GM23338 (cell line): ENCODE measurements at regions not wholly inside any gene's neighbourhood (a gene's known extent, or its start where the extent isn't known, plus 50 kb on each side); places are given as distances from the start of the nearest gene placed in this dataset.

ENCODE experiments used
- CTCF ChIP-seq, 2 experiments: fragments of 200-600 bp in 1 of 2; sonication (generic) in 1 of 2; conservative IDR thresholded peaks; 2 replicates each; pipeline versions ENCODE4 v1.5.1 to v1.6.1; 2016 to 2017; ENCODE audit warnings: antibody characterized with exemption in 2 of 2, low read depth in 2 of 2, mild to moderate bottlenecking in 2 of 2, moderate library complexity in 1 of 2
- EZH2 ChIP-seq: fragments of 200-600 bp; sonication (generic); IDR thresholded peaks from one replicate; pipeline ENCODE4 v1.8.0; 2017; ENCODE audit warnings: antibody characterized with exemption, mild to moderate bottlenecking, low read depth; ENCODE audit not compliant: unreplicated experiment
- EZH2phosphoT487 ChIP-seq: fragments of 200-600 bp; sonication (generic); IDR thresholded peaks from one replicate; pipeline ENCODE4 v1.8.1; 2018; ENCODE audit warnings: antibody characterized with exemption; ENCODE audit not compliant: unreplicated experiment

GRCh38 chr1:168888418-168888817 is 159.4 kb upstream of the DPT start:
- TF ChIP-seq EZH2 = no peak
- no peak for TF ChIP-seq CTCF (conservative IDR thresholded peaks at IDR 0.05; ENCODE audit: low read depth in 2 of 2)
- no peak for TF ChIP-seq EZH2phosphoT487
